Uterus (tissue), 2 donors: ENCODE measurements at regions not wholly inside any gene's neighbourhood (a gene's known extent, or its start where the extent isn't known, plus 50 kb on each side); places are given as distances from the start of the nearest gene placed in this dataset.

ENCODE experiments used
- CTCF ChIP-seq, 4 experiments: fragments of 200-600 bp in 2 of 4; fragments of 450-650 bp in 2 of 4; sonication (generic) in 2 of 4; IDR thresholded peaks; one replicate each; pipeline ENCODE4 v1.5.1; 2016 to 2019; ENCODE audit warnings: antibody characterized with exemption in 4 of 4, mild to moderate bottlenecking in 2 of 4, moderate library complexity in 1 of 4
- POLR2A ChIP-seq, 2 donors: fragments of 450-650 bp; IDR thresholded peaks; one replicate each; pipeline ENCODE4 v1.6.1; 2016; ENCODE audit warnings: antibody characterized with exemption in 2 of 2, mild to moderate bottlenecking in 1 of 2, moderate library complexity in 1 of 2

- no peak for TF ChIP-seq CTCF (IDR thresholded peaks at IDR 0.05)
- no peak for TF ChIP-seq POLR2A (IDR thresholded peaks at IDR 0.05)
Observed at GRCh38 chr6:3965071-3965718, 113.7 kb downstream of the FAM217A start.
